Skeletal muscle cell (primary cell): ENCODE measurements at regions not wholly inside any gene's neighbourhood (a gene's known extent, or its start where the extent isn't known, plus 50 kb on each side); places are given as distances from the start of the nearest gene placed in this dataset.
"Not testable (repeated sequence)": the region's sequence is repeated elsewhere in the genome, so short reads cannot be mapped to it uniquely, and the experiment has no call there.

ENCODE experiments used
- DNase-seq: peaks from one replicate; pipeline ENCODE4 v3.0.0-alpha.2; 2010; ENCODE audit warnings: low read depth
- H3K4me3 ChIP-seq: 2 replicates; pipeline ENCODE4 v1.5.1; 2011; ENCODE audit warnings: low read depth, mild to moderate bottlenecking, control low read depth, low read length, moderate library complexity

- DNase-seq = no peak
- H3K4me3 ChIP-seq = no peak overlapping the region
These were observed 241.4 kb downstream of the MAP2K6 start for GRCh38 chr17:69655902-69656301.

- no peak overlapping the region for H3K4me3 ChIP-seq
- no peak for DNase-seq
These were observed 255.1 kb downstream of the MAP2K6 start for GRCh38 chr17:69669441-69670178.

GRCh38 chr17:69672924-69673323 lies 258.4 kb downstream of the MAP2K6 start:
- peak; percentile 31 for DNase-seq
- no peak overlapping the region for H3K4me3 ChIP-seq

- DNase-seq = no peak
- no peak overlapping the region for H3K4me3 ChIP-seq
These were observed 262.6 kb downstream of the MAP2K6 start for GRCh38 chr17:69677130-69677529.

GRCh38 chr17:69678206-69678605 lies 263.7 kb downstream of the MAP2K6 start:
- DNase-seq = no peak
- H3K4me3 ChIP-seq = no peak overlapping the region

GRCh38 chr17:69679829-69680228 lies 265.3 kb downstream of the MAP2K6 start:
- no peak overlapping the region for H3K4me3 ChIP-seq

GRCh38 chr17:69684251-69684650 lies 269.8 kb downstream of the MAP2K6 start:
- no peak overlapping the region for H3K4me3 ChIP-seq
- DNase-seq = no peak

More at GRCh38 chr17:69679829-69680228, 265.3 kb downstream of the MAP2K6 start:
- DNase-seq = no peak

GRCh38 chr17:69685150-69685549 lies 270.7 kb downstream of the MAP2K6 start:
- DNase-seq = not testable (repeated sequence)

GRCh38 chr17:69690531-69690930 lies 276.0 kb downstream of the MAP2K6 start:
- H3K4me3 ChIP-seq = no peak overlapping the region
- DNase-seq = no peak

More at GRCh38 chr17:69685150-69685549, 270.7 kb downstream of the MAP2K6 start:
- H3K4me3 ChIP-seq = not testable (repeated sequence)

GRCh38 chr17:69692171-69692570 lies 277.7 kb downstream of the MAP2K6 start:
- H3K4me3 ChIP-seq = no peak overlapping the region
- DNase-seq = no peak

- no peak for DNase-seq
- no peak overlapping the region for H3K4me3 ChIP-seq
These were observed 281.1 kb downstream of the MAP2K6 start for GRCh38 chr17:69695646-69696045.

GRCh38 chr17:69696650-69697049 lies 282.2 kb downstream of the MAP2K6 start:
- DNase-seq = no peak

GRCh38 chr17:69698352-69698751 lies 283.9 kb downstream of the MAP2K6 start:
- DNase-seq = not testable (repeated sequence)

More at GRCh38 chr17:69696650-69697049, 282.2 kb downstream of the MAP2K6 start:
- no peak overlapping the region for H3K4me3 ChIP-seq

GRCh38 chr17:69702078-69702477 lies 287.6 kb downstream of the MAP2K6 start:
- DNase-seq = no peak
- no peak overlapping the region for H3K4me3 ChIP-seq

More at GRCh38 chr17:69698352-69698751, 283.9 kb downstream of the MAP2K6 start:
- not testable (repeated sequence) for H3K4me3 ChIP-seq

GRCh38 chr17:69703751-69704150 lies 289.3 kb downstream of the MAP2K6 start:
- no peak for DNase-seq
- no peak overlapping the region for H3K4me3 ChIP-seq

- DNase-seq = no peak
- no peak overlapping the region for H3K4me3 ChIP-seq
These were observed 290.4 kb downstream of the MAP2K6 start for GRCh38 chr17:69704935-69705334.

GRCh38 chr17:69706127-69706526 lies 291.6 kb downstream of the MAP2K6 start:
- no peak for DNase-seq
- H3K4me3 ChIP-seq = no peak overlapping the region

GRCh38 chr17:69709441-69709840 lies 294.9 kb downstream of the MAP2K6 start:
- no peak for DNase-seq
- no peak overlapping the region for H3K4me3 ChIP-seq

GRCh38 chr17:69710926-69711325 lies 296.4 kb downstream of the MAP2K6 start:
- DNase-seq = no peak
- no peak overlapping the region for H3K4me3 ChIP-seq

GRCh38 chr17:69711541-69711940 lies 297.0 kb downstream of the MAP2K6 start:
- no peak overlapping the region for H3K4me3 ChIP-seq
- no peak for DNase-seq

GRCh38 chr17:69712801-69713311 lies 298.4 kb downstream of the MAP2K6 start:
- DNase-seq = no peak
- no peak overlapping the region for H3K4me3 ChIP-seq
